ENCODE measurements at regions not wholly inside any gene's neighbourhood (a gene's known extent, or its start where the extent isn't known, plus 50 kb on each side); places are given as distances from the start of the nearest gene placed in this dataset.

GRCh38 chr2:239579524-239580198 lies 178.8 kb upstream of the HDAC4 start:
- TF ChIP-seq CTCF (IDR thresholded peaks at IDR 0.05; ENCODE audit: low read depth, low read length): no peak
- H3K9me3 ChIP-seq: no peaks in the 10 kb centered on the region
- no peak overlapping the region for H3K4me3 ChIP-seq (ENCODE audit: low read depth, low read length)
- H3K36me3 ChIP-seq: no peaks in the 10 kb centered on the region
- no peaks in the 10 kb centered on the region for H3K27me3 ChIP-seq
- H3K4me1 ChIP-seq: no peaks in the 10 kb centered on the region
- no peak for DNase-seq

GRCh38 chr2:239579081-239579480 lies 178.3 kb upstream of the HDAC4 start:
- Histone ChIP-seq H3K4me1 (no peaks in the 10 kb centered on the region), H3K36me3 (no peaks in the 10 kb centered on the region), H3K4me3 (ENCODE audit: low read depth, low read length) (no peak overlapping the region), H3K27me3 (no peaks in the 10 kb centered on the region), H3K9me3 (no peaks in the 10 kb centered on the region)
- DNase-seq: no peak
- no peak for TF ChIP-seq CTCF (IDR thresholded peaks at IDR 0.05; ENCODE audit: low read depth, low read length)

GRCh38 chr2:239578381-239578780 lies 177.6 kb upstream of the HDAC4 start:
- Histone ChIP-seq H3K4me1 (no peaks in the 10 kb centered on the region), H3K4me3 (ENCODE audit: low read depth, low read length) (no peak overlapping the region), H3K9me3 (no peaks in the 10 kb centered on the region), H3K36me3 (no peaks in the 10 kb centered on the region), H3K27me3 (no peaks in the 10 kb centered on the region)
- DNase-seq: no peak
- TF ChIP-seq CTCF (IDR thresholded peaks at IDR 0.05; ENCODE audit: low read depth, low read length): no peak

GRCh38 chr2:239577935-239578334 lies 177.1 kb upstream of the HDAC4 start:
- Histone ChIP-seq H3K4me3 (ENCODE audit: low read depth, low read length) (no peak overlapping the region), H3K36me3 (no peaks in the 10 kb centered on the region), H3K4me1 (no peaks in the 10 kb centered on the region), H3K9me3 (no peaks in the 10 kb centered on the region), H3K27me3 (no peaks in the 10 kb centered on the region)
- DNase-seq: no peak
- no peak for TF ChIP-seq CTCF (IDR thresholded peaks at IDR 0.05; ENCODE audit: low read depth, low read length)

- H3K9me3 ChIP-seq: no peaks in the 10 kb centered on the region
- no peaks in the 10 kb centered on the region for H3K4me1 ChIP-seq
- H3K27me3 ChIP-seq: no peaks in the 10 kb centered on the region
- no peaks in the 10 kb centered on the region for H3K36me3 ChIP-seq
- no peak overlapping the region for H3K4me3 ChIP-seq (ENCODE audit: low read depth, low read length)
- peak; percentile 55 for DNase-seq
- TF ChIP-seq CTCF (IDR thresholded peaks at IDR 0.05; ENCODE audit: low read depth, low read length): no peak
Observed at GRCh38 chr2:239576784-239577685, 176.2 kb upstream of the HDAC4 start.

- DNase-seq: no peak
- Histone ChIP-seq H3K4me1 (no peaks in the 10 kb centered on the region), H3K27me3 (no peaks in the 10 kb centered on the region), H3K36me3 (no peaks in the 10 kb centered on the region), H3K4me3 (ENCODE audit: low read depth, low read length) (no peak overlapping the region), H3K9me3 (no peaks in the 10 kb centered on the region)
- TF ChIP-seq CTCF (IDR thresholded peaks at IDR 0.05; ENCODE audit: low read depth, low read length): no peak
Observed at GRCh38 chr2:239575931-239576445, 175.2 kb upstream of the HDAC4 start.
